Mesothelial cell of epicardium (in vitro differentiated cells): ENCODE measurements at regions not wholly inside any gene's neighbourhood (a gene's known extent, or its start where the extent isn't known, plus 50 kb on each side); places are given as distances from the start of the nearest gene placed in this dataset.

ENCODE experiments used
- DNase-seq, 2 experiments: peaks; one replicate each; pipeline ENCODE4 v3.0.0; 2021; ENCODE audit warnings: low spot score in 2 of 2; ENCODE audit not compliant: unreplicated experiment in 2 of 2
- H3K27ac Mint-ChIP-seq: 2 replicates; pipeline ENCODE4 v1.8.0; 2021; ENCODE audit warnings: mixed read lengths
- H3K27me3 Mint-ChIP-seq: 2 replicates; pipeline ENCODE4 v1.8.0; 2021; ENCODE audit warnings: low read depth, mixed read lengths
- H3K36me3 Mint-ChIP-seq: 2 replicates; pipeline ENCODE4 v1.8.0; 2021; ENCODE audit warnings: mixed read lengths
- H3K4me1 Mint-ChIP-seq: 2 replicates; pipeline ENCODE4 v1.8.0; 2021; ENCODE audit warnings: mixed read lengths
- H3K4me3 Mint-ChIP-seq: 2 replicates; pipeline ENCODE4 v1.8.0; 2021; ENCODE audit warnings: mild to moderate bottlenecking, moderate library complexity, mixed read lengths
- H3K9me3 Mint-ChIP-seq: 2 replicates; pipeline ENCODE4 v1.8.0; 2021; ENCODE audit warnings: mixed read lengths
- TF ChIP-seq, protein P1 (sequence below): fragments of 200-600 bp; sonication (generic); IDR thresholded peaks from one replicate; pipeline ENCODE4 v1.5.0; 2021; ENCODE audit warnings: antibody characterized with exemption; ENCODE audit not compliant: unreplicated experiment

- no peak overlapping the region for H3K4me3 Mint-ChIP-seq
- DNase-seq: no peak
- H3K9me3 Mint-ChIP-seq: peaks cover 5% of the 10 kb centered on the region
- TF ChIP-seq, protein P1, sequence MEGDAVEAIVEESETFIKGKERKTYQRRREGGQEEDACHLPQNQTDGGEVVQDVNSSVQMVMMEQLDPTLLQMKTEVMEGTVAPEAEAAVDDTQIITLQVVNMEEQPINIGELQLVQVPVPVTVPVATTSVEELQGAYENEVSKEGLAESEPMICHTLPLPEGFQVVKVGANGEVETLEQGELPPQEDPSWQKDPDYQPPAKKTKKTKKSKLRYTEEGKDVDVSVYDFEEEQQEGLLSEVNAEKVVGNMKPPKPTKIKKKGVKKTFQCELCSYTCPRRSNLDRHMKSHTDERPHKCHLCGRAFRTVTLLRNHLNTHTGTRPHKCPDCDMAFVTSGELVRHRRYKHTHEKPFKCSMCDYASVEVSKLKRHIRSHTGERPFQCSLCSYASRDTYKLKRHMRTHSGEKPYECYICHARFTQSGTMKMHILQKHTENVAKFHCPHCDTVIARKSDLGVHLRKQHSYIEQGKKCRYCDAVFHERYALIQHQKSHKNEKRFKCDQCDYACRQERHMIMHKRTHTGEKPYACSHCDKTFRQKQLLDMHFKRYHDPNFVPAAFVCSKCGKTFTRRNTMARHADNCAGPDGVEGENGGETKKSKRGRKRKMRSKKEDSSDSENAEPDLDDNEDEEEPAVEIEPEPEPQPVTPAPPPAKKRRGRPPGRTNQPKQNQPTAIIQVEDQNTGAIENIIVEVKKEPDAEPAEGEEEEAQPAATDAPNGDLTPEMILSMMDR: no peak
- H3K27ac Mint-ChIP-seq: no peak overlapping the region
- no peaks in the 10 kb centered on the region for H3K36me3 Mint-ChIP-seq
- H3K4me1 Mint-ChIP-seq: no peaks in the 10 kb centered on the region
- H3K27me3 Mint-ChIP-seq: no peaks in the 10 kb centered on the region
Measured at GRCh38 chr4:32735856-32736590, 2015.9 kb downstream of the PCDH7 start.

GRCh38 chr4:32744211-32744610 is 2024.0 kb downstream of the PCDH7 start:
- Mint-ChIP-seq H3K4me3 (no peak overlapping the region), H3K4me1 (no peaks in the 10 kb centered on the region), H3K9me3 (peaks cover 5% of the 10 kb centered on the region), H3K27ac (no peak overlapping the region), H3K36me3 (no peaks in the 10 kb centered on the region), H3K27me3 (no peaks in the 10 kb centered on the region)
- TF ChIP-seq, protein P1: no peak
- DNase-seq: no peak

DNA sequence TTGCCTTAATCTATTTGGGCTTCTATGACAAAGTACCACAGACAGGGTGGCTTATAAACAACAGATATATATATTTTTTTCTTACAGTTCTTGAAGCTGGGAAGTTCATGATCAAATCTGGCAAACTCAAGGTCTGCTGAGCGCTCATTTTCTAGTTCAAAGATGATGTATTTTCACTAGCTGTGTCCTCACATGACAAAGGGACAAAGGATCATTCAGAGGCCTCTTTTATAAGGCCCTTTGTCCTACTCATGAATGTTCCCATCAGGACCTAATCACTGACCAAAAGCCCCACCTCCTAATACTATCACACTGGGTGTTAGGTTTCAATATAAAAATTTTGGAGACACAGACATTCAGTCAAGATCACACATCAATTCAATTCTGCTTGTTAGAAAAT is 2025.2 kb downstream of the PCDH7 start:
- Mint-ChIP-seq H3K36me3 (no peaks in the 10 kb centered on the region), H3K27ac (no peak overlapping the region), H3K27me3 (no peaks in the 10 kb centered on the region), H3K4me3 (no peak overlapping the region), H3K9me3 (peaks cover 5% of the 10 kb centered on the region), H3K4me1 (no peaks in the 10 kb centered on the region)
- TF ChIP-seq, protein P1: no peak
- DNase-seq: no peak

GRCh38 chr4:32748061-32748460 is 2027.9 kb downstream of the PCDH7 start:
- peaks cover 5% of the 10 kb centered on the region for H3K9me3 Mint-ChIP-seq
- no peak overlapping the region for H3K27ac Mint-ChIP-seq
- DNase-seq: no peak
- no peaks in the 10 kb centered on the region for H3K27me3 Mint-ChIP-seq
- no peak overlapping the region for H3K4me3 Mint-ChIP-seq
- TF ChIP-seq, protein P1: no peak
- no peaks in the 10 kb centered on the region for H3K4me1 Mint-ChIP-seq
- H3K36me3 Mint-ChIP-seq: no peaks in the 10 kb centered on the region

GRCh38 chr4:32748498-32748897 is 2028.3 kb downstream of the PCDH7 start:
- H3K4me1 Mint-ChIP-seq: no peaks in the 10 kb centered on the region
- H3K9me3 Mint-ChIP-seq: peaks cover 5% of the 10 kb centered on the region
- H3K27me3 Mint-ChIP-seq: no peaks in the 10 kb centered on the region
- H3K4me3 Mint-ChIP-seq: no peak overlapping the region
- H3K27ac Mint-ChIP-seq: no peak overlapping the region
- H3K36me3 Mint-ChIP-seq: no peaks in the 10 kb centered on the region
- TF ChIP-seq, protein P1: no peak
- no peak for DNase-seq
